C4-2B (cell line): ENCODE measurements at regions not wholly inside any gene's neighbourhood (a gene's known extent, or its start where the extent isn't known, plus 50 kb on each side); places are given as distances from the start of the nearest gene placed in this dataset.

Source experiments
- CTCF ChIP-seq: fragments of 450-650 bp; conservative IDR thresholded peaks from 2 replicates; pipeline ENCODE4 v1.5.1; 2017; ENCODE audit warnings: mild to moderate bottlenecking
- ZFX ChIP-seq: fragments of 450-650 bp; IDR thresholded peaks from 2 replicates; pipeline ENCODE4 v1.6.1; 2017

DNA sequence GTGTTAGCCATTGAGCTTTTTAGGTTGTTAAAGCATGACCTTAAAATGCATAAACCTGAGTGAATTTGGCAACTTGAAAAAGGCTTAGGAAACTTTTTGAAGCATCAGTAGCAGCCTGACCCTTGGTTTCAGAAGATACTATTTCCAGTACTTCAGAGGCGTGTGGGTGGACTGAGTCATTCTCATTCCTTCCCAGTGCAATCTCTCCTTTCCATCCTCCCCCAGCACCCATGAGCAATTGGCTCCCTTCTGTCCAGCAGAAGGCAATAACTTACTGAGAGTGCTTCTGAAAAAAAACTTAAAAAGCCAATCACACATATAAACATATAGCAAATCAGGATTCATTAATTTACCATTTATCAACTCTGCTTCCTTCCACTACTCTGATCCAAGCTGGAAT lies 299.3 kb upstream of the STXBP6 start:
- TF ChIP-seq CTCF (no peak), ZFX (no peak)
